CD4-positive, alpha-beta T cell treated with Interleukin-1 beta for 1 hour (primary cell): ENCODE measurements at regions not wholly inside any gene's neighbourhood (a gene's known extent, or its start where the extent isn't known, plus 50 kb on each side); places are given as distances from the start of the nearest gene placed in this dataset.
"Not testable (repeated sequence)": the region's sequence is repeated elsewhere in the genome, so short reads cannot be mapped to it uniquely, and the experiment has no call there.

Experiments
- DNase-seq, 2 donors: peaks; one replicate each; pipeline ENCODE4 v3.0.0-alpha.2; 2020 to 2022

DNA sequence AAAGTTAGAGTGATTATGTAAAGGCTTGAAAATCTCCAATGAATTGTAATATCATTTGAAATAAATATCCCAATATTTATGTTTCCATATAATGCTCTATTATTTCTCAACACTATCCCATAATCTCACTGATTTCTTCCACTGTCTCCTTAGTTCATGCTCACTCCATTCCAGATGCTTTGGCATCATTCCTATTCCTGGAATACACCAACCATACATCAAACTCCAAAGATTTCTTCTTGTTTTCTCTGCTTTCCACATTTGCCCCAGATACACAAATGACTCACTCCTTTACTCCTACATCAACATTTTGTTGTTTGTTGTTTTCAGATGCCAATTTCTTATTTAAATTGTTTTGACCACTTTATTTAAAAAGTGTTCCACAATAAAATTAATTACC lies 1390.8 kb downstream of the ZPLD1 start:
- no peak for DNase-seq

DNA sequence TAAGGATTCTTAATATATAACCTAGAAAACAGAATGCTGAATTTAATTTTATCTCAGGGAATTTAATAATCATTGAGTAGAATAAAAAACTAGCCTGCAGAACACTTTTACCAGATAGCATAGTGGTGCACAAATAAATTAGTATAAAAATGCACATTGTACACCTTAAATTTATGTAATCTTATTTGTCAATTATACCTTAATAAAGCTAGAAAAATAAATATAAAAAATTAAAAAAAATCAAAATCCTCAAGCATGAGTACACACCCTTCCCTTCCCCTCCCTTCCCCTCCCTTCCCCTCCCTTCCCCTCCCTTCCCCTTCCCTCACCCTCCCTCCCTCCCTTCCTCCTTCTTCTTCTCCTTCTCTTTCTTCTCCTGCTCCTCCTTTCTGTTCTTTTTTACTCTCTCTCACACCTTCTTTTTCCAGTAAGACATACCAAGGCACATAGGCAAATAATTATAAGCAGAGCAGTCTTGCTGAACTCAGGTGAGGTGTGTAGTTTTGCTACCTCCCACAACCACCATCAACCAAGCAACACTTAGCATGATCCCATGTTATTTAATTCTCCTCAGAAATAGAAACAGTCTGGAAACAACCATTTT lies 1395.0 kb downstream of the ZPLD1 start:
- no peak for DNase-seq

DNA sequence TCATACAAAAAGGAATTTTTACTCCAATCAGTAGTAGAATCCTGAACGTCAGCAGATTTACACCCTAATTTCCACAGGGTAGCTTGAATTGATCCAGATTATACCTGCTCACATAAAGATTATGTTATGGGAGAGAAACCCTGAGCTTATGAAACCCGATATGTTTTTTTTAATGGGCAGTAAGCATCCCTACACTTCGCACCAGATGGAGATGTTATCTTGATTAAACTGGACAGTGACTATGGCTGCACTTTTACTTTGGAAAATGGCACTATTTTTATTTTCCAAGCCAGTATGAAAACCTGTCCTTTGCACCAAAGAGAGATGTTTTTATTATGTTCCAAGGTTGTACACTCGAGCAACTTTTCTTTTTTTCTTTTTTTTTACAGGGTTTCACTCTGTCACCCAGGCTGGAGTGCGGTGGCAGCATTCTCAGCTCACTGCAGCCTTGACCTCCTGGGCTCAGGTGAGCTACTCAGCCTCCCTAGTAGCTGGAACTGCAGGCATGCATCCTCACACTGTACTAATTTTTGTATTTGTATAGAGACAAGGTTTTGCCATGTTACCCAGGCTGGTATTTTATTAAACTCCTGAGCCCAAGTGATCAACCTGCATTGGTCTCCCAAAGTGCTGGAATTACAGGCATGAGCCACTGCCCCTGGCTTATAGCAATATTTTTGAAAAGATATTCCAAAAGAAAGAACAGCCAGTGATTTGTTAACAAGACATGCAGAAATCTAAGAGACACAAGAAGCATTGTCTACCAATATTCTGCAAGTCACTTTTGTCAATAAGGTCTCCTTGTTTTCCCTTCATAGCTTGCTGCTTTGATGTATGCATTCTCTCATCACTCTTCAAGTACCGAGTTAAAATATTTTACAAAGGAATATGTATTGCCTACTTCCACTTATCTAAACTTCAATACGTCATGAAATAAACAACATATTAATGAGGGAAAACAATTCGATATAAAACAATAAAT lies 1412.6 kb downstream of the ZPLD1 start:
- no peak for DNase-seq

DNA sequence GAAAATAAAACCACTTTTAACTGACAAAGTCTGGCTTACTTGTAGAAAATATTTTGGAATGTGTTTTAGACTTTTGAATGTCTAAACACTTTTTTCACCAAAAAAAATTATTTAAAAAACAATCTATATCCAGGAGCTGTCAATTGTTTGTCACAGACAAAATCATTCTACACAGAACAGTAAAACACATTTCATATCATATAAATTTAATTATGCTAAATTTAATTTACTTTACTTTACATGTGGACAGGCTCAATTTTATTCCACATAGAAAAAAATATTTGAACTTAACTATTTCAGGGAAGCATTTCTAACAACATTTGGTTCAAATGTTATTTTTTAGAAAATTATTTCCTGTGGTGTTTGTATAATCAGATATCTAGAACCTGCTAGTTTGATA lies 1417.0 kb downstream of the ZPLD1 start:
- DNase-seq: no peak

DNA sequence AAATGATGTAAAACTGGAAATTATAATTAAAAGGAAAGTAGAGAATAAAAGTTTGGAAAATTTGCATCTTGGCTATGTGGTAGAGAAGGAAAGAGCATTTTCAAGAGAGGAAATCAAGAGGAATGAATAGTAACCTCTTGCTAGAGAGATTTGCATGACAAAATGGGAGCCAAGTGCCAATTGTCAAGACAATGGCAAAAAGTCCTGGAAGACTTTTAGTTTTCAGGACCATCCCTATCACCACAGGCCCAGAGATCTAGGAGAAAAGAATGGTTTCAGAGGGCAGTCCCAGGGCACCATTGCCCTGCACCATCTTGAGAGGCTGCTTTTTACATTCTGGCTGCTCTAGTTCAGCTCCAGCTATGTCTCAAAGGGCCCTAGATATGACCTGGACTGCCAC lies 1427.6 kb downstream of the ZPLD1 start:
- no peak for DNase-seq

DNA sequence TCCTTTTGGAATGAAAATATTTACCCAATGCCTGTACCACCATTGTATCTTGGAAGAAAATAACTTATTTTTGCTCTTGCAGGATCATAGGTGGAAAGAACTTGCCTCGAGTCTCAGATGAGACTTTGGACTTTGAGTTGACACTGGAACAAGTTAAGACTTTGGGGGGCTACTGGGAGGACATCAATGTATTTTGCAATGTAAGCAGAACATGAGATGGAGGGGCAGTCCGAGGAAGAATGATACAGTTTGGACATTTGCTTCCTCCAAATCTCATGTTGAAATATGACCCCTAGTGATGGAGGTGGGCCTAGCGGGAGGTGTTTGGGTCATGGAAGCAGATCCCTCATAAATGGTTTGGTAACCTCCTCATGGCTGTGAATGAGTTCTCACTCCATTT lies 1428.6 kb downstream of the ZPLD1 start:
- DNase-seq: no peak

DNA sequence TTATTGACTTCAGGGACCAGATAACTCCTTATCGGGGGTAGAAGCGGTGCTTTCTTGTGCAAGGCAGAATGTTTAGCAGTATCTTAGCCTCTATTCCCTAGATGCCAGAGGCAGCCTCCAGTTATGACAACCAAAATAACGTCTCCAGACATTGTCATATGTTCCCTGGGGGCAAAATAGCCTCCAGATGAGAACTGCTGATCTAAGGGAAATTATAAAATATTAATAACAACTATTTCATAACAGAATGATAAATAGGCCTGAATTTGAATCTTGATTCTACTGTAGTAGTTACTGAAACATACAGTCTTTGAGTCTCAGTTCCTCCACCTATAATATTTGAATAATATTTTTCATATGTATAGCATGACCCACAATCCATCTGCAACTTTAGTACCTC lies 1431.3 kb downstream of the ZPLD1 start:
- DNase-seq: no peak

DNA sequence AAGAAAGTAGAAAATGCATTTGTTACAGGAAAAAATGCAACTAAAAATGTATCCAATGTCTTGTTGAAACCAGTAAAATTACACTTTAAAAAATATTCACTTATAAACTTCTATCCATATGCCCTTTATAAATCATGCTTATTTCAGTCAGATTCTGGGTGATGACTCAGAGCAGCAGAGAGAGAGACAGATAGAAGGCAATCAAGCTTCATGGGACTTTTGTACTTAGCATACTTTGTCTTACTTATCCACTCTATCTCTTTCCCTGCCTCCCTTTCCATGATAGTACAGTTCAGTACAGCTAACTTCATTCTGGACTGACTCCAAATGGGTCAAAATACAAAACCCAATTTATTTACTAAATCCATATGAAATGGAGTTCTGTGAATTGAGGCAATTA lies 1438.2 kb downstream of the ZPLD1 start:
- DNase-seq: no peak

DNA sequence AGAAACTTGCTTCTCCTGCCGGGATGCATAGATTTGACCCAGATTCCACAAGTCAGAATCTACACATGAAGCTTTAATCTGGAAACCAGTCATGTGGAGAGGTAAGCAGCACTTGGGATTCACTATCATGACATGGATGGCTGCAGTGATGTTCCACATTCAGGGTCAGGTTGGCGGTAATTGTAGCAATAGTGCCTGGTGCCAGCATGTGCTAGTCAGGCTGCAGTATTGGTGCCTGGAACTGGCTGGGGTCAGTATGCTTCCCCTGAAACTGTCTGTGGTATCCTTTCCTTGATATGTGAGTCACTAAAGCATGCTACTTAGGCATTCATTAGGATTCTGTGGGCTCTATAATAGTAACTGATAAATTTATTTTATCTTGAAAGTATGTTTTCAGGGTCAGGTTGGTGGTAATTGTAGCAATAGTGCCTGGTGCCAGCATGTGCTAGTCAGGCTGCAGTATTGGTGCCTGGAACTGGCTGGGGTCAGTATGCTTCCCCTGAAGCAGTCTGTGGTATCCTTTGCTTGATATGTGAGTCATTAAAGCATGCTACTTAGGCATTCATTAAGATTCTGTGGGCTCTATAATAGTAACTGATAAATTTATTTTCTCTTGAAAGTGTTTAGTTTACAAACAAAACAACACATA lies 1439.2 kb downstream of the ZPLD1 start:
- DNase-seq: no peak

DNA sequence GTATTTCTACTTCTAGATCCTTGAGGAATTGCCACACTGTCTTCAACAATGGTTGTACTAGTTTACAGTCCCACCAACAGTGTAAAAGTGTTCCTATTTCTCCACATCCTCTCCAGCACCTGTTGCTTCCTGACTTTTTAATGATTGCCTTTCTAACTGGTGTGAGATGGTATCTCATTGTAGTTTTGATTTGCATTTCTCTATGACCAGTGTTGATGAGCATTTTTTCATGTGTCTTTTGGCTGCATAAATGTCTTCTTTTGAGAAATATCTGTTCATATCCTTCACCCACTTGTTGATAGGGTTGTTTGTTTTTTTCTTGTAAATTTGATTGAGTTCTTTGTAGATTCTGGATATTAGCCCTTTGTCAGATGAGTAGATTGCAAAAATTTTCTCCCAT lies 1447.0 kb downstream of the ZPLD1 start:
- DNase-seq: not testable (repeated sequence)

DNA sequence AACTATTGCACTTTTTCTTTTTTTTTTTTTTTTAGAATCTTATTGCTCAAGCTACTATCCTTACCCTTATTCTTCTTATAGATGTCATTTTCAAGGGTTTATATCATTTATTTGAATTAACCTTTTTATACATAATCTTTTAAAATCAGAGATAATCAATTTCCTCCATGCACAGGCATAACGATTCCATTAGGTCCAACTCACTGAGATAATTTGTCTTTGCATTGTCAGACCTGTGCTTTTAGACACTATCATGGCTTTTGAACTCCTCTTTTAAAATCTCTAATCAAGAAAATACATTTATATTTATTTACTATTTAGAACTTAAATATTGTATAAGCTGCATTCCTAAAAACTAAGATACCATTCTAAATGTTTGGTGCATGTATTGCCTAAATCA lies 1454.9 kb downstream of the ZPLD1 start:
- no peak for DNase-seq

DNA sequence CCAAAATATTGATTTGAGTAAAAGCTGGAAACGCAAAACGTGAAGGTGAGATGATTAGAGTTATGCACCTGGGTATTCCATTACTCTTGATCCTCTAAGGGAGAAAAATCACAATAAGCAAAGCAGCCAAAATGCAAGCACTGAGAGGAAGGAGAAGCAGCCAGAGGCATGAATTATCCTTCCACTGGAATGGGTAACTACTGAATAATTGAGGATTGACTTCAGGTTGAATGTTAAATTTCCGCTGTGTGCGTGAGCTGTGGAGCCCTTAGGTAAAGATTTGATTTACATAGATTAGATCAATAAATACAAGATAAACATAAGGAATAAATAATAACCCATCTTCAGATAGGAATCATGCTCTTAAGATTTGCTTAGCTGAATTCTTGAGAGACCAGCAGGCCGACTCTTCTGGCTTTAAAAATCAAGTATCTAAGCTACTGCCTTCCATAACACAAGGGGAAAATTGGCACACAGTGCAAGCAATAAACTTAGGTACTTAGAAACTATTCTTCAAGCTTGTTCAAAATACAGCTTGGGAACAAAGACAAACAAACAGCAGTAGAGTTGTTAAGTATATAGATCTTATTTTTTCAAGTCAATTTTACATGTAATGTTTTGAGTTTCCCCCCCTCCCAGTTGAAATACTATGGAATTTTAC lies 1459.5 kb downstream of the ZPLD1 start:
- no peak for DNase-seq

DNA sequence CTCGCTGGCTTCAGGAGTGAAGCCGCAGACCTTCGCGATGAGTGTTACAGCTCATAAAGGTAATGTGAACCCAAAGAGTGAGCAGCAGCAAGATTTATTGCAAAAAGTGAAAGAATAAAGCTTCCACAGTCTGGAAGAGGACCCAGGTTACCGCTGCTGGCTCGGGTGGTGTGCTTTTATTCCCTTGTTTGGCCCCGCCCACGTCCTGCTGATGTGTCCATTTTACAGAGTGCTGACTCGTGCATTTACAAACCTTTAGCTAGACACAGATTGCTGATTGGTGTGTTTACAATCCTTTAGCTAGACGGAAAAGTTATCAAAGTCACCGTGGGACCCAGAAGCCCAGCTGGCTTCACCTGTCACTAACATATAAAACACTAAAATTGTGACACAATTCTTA lies 1464.5 kb downstream of the ZPLD1 start:
- DNase-seq: no peak

DNA sequence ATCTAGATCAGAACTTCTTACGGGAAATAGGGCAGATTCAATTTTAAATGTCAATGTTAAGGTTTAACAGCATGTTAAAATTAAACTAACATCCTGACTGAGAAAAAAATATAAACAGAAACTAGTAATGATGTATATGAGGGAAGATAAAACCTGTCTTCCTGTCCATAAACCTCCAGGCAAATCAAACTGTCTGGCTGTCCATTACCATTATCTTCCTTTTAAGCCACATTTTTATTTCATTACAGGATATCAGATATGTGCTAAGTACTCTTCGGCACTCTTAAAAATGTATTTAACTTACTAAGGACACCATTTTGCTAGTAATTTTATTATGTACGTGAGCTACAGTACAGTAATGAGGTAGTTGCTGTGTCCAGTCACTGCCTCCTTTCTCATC lies 1461.7 kb upstream of the ALCAM start:
- no peak for DNase-seq

DNA sequence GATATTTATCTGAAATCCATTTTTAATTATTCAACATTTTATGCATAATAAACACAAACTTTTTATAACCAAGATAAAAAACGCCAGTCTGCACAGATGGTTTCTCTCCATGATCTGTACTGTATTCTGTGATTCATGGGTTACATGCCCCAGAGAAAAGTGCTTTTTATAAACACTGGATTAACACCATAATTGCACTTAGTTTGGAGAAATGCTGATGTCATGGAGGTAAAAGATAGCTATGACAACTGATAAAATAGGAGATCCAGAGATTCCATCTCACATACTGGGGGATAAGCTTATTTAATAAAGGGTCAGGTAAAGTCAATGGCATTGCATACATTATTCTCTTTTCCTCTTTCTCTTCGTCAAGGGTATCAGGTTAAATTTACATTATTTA lies 1460.4 kb upstream of the ALCAM start:
- no peak for DNase-seq

DNA sequence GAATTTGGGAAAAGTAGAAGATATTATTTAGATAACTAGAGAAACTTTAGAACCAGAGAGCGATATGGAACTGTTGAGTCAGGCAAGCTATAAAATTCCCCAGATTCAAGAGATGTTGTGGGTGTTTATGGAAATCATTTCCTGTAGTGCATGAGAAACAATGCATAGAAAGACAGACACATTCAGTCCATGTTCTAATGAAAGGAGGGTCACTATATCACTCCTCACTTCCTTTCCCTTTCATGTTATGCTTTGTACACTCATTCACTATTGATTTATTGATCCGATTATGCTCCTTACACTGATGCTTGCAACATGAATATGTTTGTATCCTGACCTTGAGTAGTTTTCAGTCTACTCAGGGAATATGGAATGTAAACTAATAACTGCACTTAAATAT lies 1459.9 kb upstream of the ALCAM start:
- DNase-seq: no peak

DNA sequence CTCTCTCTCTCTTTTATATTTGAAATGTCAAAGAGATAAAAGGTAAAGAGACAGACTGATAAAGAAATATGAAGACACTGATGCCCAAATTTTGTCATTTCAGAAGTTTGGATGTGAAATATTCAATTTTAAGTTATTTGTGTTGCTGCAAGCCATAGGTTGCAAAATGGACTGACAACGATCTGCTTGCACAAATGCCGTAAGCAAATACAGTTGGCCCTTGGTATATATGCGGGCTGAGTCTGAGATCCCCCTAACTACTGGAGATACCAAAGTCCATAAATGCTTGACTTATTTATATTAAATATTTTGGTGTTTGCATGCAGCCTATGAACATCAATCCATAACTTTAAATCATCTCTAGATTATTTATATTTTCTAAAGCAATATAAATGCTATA lies 1459.1 kb upstream of the ALCAM start:
- no peak for DNase-seq

DNA sequence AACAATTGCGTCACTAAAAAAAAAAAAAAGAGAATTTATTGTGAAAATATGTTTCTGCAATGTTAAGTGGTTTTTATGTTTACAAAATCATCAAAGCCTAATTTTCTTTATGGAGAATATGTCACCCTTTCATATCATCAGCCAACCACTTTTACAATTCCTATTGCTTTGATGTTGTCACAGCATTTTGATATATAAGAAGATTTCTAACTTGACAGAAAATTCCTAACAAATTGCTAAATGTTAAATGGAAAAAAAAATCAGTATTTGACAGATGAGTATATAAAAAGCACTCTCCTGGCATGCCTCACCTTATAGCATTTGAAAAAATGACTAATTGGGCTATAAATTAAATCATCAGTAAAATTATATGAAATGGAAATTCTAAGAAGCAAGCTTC lies 1457.3 kb upstream of the ALCAM start:
- no peak for DNase-seq

DNA sequence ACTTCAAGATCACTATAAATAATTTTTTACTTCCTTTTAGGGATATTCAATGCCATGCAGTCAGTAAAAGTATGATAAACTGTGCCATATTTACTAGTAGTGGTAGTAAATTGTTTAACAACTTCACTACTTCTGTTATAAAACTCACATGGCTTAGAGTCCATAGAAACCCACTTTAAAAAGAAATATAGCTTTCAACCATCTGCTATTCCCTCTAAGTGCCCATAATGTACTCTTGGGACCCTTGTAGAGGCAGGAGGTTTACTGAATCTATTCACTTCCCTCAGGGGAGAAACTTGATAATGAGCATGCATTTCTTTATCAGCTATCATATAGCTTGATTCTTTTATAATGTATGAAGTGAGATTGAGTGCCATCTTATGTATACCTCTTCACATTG lies 1448.4 kb upstream of the ALCAM start:
- DNase-seq: no peak

DNA sequence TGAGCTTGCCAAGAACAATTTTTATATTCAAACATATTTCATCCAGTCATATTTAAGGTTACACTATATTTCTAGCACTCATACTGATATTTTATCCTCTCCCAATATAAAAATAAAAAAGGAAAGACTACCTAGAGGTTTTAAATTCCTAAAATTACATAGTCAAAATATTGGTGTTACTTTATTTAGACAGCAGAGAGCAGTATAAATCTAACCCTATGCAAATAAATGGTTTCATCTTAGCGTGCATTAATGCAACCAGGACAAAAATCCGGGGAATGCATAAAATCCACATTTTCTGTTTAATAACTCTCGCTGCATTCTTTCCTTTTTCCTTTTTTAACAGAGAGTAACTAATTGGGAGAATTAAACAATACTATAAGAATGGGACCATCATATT lies 1447.4 kb upstream of the ALCAM start:
- no peak for DNase-seq

DNA sequence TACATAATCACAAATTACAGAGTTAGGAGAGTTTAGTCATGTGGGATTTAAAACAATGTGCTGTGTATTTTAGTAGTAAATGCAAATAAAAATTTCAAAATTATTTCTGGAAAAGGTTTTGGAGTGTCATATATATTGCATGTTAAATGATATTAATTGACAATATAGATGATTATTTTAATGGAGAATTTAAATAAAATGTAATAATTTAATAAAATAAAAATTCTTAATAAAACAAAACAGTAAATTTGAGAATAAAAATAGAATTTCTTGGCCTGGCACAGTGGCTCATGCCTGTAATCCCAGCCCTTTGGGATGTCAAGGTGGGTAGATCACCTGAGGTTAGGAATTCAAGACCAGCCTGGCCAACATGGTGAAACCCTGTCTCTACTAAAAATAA lies 1442.8 kb upstream of the ALCAM start:
- DNase-seq: no peak

DNA sequence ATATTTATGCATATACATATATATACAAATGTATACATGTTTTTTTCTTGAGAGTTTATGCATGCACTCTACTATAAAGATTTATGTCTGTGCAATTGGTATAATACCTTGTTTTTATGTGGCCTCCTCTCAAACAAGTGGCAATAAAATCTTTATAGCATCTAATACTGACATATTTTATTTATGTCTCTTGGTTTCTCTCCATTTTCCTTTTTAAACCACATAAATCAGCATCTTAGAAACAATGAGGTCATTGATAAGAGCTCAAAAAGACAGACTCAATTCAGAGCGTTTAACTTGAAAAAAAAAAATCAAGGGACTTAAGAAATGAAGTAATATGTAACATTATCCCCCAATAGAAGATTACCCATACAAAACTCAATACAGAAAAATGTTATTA lies 1442.2 kb upstream of the ALCAM start:
- DNase-seq: no peak

DNA sequence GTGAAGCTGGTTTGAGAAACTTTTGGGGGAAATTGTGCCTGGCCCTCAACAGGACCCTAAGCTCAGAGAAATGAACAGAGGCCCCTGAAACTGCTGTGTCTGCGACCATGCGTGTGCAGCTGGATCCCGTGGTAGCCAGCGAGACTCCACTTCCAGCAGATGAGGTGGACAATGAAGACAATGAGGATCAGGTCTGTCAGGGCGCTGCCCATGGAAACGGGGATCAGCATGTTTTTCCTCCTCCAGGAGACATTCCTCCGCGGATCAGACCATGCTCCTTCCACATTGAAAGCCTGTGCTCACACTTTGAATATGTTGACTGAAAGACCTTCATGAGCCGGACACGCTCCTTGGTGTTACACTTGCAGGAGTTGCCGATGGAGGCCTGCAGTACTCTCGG lies 1439.8 kb upstream of the ALCAM start:
- no peak for DNase-seq

DNA sequence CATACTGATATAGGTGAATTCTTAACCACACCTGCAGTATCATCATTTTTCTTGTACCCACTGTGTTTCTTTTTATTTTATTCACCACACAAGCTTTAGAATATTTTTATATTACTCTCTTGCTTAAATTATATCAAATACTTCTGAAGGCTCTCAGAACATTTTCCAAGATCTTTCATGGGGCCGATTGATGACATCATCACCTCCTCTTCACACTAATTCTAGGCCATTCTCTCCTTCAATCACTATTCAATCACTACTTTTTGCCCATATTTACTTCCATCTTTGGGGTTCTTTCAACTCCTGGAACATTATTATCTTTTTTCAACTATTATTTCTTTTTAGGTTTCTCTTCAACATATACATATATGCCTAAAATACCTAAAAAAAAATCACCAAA lies 1438.8 kb upstream of the ALCAM start:
- no peak for DNase-seq
